Ovary (tissue), 3 donors: ENCODE measurements at regions not wholly inside any gene's neighbourhood (a gene's known extent, or its start where the extent isn't known, plus 50 kb on each side); places are given as distances from the start of the nearest gene placed in this dataset.

Experiments
- CTCF ChIP-seq, 3 donors: fragments of 450-650 bp in 2 of 3; fragments of 200-600 bp in 1 of 3; IDR thresholded peaks; one replicate each; pipeline versions ENCODE4 v1.5.1 to v1.8.0; 2016 to 2022; ENCODE audit warnings: antibody characterized with exemption in 3 of 3, mild to moderate bottlenecking in 1 of 3
- EP300 ChIP-seq: sonication (generic); formaldehyde crosslinking; IDR thresholded peaks from one replicate; pipeline ENCODE4 v1.6.1; 2017; ENCODE audit warnings: antibody characterized with exemption
- POLR2A ChIP-seq: fragments of 450-650 bp; IDR thresholded peaks from one replicate; pipeline ENCODE4 v1.6.1; 2017; ENCODE audit warnings: antibody characterized with exemption, mild to moderate bottlenecking, moderate library complexity
- donor health status: DM: no; HTN: no; CAD: no.

DNA sequence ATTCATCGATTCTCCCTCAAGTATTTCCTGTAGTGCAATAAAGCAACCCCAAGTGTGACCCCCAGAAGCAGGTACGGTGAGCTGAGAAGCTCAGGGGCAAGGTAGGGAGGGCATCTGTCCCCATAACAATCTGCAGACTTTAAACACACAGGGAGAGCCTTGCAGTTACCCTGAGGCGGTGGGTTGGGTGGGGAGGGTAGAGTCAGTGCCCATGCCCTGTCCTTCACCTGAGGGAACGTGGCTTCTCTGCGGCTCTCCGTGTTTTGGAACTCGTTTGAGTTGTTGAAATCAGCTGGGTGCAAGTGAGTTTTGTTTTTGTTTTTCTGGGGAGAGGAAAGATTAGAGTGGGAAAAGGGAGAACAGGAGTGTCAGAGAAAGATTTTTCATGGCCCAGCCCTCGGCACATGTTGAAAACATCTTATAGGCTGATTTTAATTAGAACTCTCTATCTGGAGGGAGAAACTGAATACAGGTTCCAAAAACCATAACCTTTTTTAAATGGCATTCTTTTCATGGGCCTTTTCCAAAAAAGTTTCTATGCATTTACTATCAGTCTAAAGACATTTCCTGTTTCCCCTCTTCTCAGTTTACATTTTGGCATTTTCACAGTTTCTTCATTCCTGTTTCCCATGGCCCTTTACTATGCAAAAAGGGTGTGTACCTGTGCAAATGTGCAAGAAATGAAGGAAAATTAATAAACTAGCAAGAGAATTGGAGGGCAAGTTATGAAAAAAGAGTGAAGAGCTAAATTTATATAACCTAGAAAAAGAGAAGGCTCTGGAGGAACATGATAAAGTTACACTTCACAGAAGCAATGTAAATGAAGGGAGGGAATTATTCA is 266.5 kb upstream of the VLDLR start:
- TF ChIP-seq CTCF (IDR thresholded peaks at IDR 0.05) (no peak), POLR2A (no peak), EP300 (no peak)
